ENCODE measurements at regions not wholly inside any gene's neighbourhood (a gene's known extent, or its start where the extent isn't known, plus 50 kb on each side); places are given as distances from the start of the nearest gene placed in this dataset.
A peak's percentile ranks its signal among the peaks of the same experiment; 100 is the strongest.

GRCh38 chr14:65864984-65865383 lies 452.5 kb downstream of the FUT8 start:
- no peak overlapping the region for H3K4me3 ChIP-seq (ENCODE audit: control insufficient read depth, low read depth, low read length)
- TF ChIP-seq CTCF (IDR thresholded peaks at IDR 0.05; ENCODE audit: control insufficient read depth, insufficient read depth, low read depth, low read length, missing control alignments): no peak
- DNase-seq (ENCODE audit: low read depth): no peak

GRCh38 chr14:65866448-65866847 lies 453.9 kb downstream of the FUT8 start:
- no peak for TF ChIP-seq CTCF (IDR thresholded peaks at IDR 0.05; ENCODE audit: control insufficient read depth, insufficient read depth, low read depth, low read length, missing control alignments)
- peak; percentile 56 for DNase-seq (ENCODE audit: low read depth)
- H3K4me3 ChIP-seq (ENCODE audit: control insufficient read depth, low read depth, low read length): no peak overlapping the region

GRCh38 chr14:65866886-65867285 lies 454.4 kb downstream of the FUT8 start:
- no peak for DNase-seq (ENCODE audit: low read depth)
- no peak overlapping the region for H3K4me3 ChIP-seq (ENCODE audit: control insufficient read depth, low read depth, low read length)
- no peak for TF ChIP-seq CTCF (IDR thresholded peaks at IDR 0.05; ENCODE audit: control insufficient read depth, insufficient read depth, low read depth, low read length, missing control alignments)

- no peak overlapping the region for H3K4me3 ChIP-seq (ENCODE audit: control insufficient read depth, low read depth, low read length)
- DNase-seq (ENCODE audit: low read depth): no peak
- no peak for TF ChIP-seq CTCF (IDR thresholded peaks at IDR 0.05; ENCODE audit: control insufficient read depth, insufficient read depth, low read depth, low read length, missing control alignments)
Measured at GRCh38 chr14:65867333-65867732, 454.8 kb downstream of the FUT8 start.

GRCh38 chr14:65872536-65872935 lies 460.0 kb downstream of the FUT8 start:
- peak; percentile 14 for DNase-seq (ENCODE audit: low read depth)
- no peak overlapping the region for H3K4me3 ChIP-seq (ENCODE audit: control insufficient read depth, low read depth, low read length)
- no peak for TF ChIP-seq CTCF (IDR thresholded peaks at IDR 0.05; ENCODE audit: control insufficient read depth, insufficient read depth, low read depth, low read length, missing control alignments)

- DNase-seq (ENCODE audit: low read depth): no peak
- TF ChIP-seq CTCF (IDR thresholded peaks at IDR 0.05; ENCODE audit: control insufficient read depth, insufficient read depth, low read depth, low read length, missing control alignments): no peak
- no peak overlapping the region for H3K4me3 ChIP-seq (ENCODE audit: control insufficient read depth, low read depth, low read length)
Measured at GRCh38 chr14:65877166-65877565, 464.6 kb downstream of the FUT8 start.

GRCh38 chr14:65877624-65878023 lies 465.1 kb downstream of the FUT8 start:
- DNase-seq (ENCODE audit: low read depth): no peak
- no peak overlapping the region for H3K4me3 ChIP-seq (ENCODE audit: control insufficient read depth, low read depth, low read length)
- TF ChIP-seq CTCF (IDR thresholded peaks at IDR 0.05; ENCODE audit: control insufficient read depth, insufficient read depth, low read depth, low read length, missing control alignments): no peak

Measured in AG09309 (cell line).